Stimulated activated CD8-positive, alpha-beta memory T cell treated with anti-CD3 and anti-CD28 coated beads, Interleukin-15, amount 100 ng/mL, for 4 hours (primary cell): ENCODE measurements at regions not wholly inside any gene's neighbourhood (a gene's known extent, or its start where the extent isn't known, plus 50 kb on each side); places are given as distances from the start of the nearest gene placed in this dataset.
"Not testable (repeated sequence)": the region's sequence is repeated elsewhere in the genome, so short reads cannot be mapped to it uniquely, and the experiment has no call there.

Experiments used
- DNase-seq, 2 donors: peaks; one replicate each; pipeline ENCODE4 v3.0.0-alpha.2; 2020; ENCODE audit warnings: low read depth in 2 of 2

DNA sequence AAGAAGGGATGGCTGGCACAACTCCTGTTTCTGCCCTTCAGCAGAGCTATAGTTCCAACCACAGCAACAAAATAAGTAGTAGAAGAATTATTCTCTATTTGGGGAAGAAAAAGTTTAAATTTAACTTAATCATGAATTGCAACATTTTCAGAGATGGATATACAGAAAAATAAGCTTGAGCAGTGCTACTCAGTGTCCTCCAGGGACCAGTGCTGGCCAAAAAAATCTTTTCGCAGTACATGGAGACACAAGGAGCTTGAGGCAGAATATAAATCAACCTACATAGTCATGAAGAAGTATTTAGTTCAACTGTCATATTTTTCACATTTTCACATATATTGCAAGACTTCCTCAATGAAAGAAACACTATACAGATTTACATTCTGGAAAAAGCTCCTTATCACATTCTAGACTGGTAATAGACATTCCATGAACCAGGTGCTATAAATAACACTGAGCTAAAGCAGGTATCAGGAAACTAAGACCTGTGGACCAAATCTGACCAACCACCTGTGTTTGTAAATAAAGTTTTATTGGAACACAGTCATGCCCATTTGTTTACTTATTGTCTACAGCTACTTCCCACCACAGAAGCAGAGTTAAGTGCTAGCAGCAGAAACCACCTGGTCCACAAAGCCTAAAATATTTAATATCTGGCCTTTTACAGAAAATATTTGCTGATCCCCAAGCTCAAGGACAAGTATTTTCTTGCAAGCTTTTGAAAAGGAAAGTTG, 101.9 kb downstream of the RGS21 start:
- DNase-seq, result no peak

DNA sequence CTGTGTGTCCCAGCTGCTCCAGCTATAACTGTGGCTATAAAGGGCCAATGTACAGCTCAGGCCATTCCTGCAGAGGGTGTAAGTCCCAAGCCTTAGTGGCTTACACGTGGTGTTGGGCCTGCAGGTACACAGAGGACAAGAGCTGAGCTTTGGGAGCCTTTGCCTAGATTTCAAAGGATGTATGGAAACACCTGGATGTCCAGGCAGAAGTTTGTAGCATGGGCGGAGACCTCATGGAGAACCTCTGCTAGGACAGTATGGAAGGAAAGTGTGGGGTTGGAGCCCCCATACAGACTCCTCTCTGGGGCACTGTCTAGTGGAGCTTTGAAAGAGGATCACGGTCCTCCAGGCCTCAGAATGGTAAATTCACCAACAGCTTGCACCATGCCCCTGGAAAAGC, 113.9 kb downstream of the RGS21 start:
- no peak for DNase-seq

GRCh38 chr1:192435704-192436103, 118.9 kb downstream of the RGS21 start:
- DNase-seq, result no peak

GRCh38 chr1:192436441-192437078, 119.8 kb downstream of the RGS21 start:
- DNase-seq, result no peak

DNA sequence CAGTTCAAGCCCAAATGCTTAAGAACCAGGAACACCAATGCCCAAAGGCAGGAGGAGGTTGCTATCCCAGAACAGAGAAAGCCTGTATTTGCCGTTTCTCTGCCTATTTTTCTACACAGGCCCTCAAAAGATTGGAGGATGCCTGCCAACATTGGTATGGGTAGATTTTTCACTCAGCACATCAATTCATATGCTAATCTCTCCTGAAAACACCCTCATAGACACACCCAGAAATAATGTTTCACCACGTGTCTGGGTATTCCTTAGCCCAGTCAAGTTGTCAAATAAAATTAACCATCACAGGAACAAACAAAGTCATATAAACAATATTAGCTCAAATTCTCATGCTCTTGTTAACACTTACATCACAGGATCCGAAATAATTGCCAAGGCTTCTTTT, 121.9 kb downstream of the RGS21 start:
- no peak for DNase-seq

DNA sequence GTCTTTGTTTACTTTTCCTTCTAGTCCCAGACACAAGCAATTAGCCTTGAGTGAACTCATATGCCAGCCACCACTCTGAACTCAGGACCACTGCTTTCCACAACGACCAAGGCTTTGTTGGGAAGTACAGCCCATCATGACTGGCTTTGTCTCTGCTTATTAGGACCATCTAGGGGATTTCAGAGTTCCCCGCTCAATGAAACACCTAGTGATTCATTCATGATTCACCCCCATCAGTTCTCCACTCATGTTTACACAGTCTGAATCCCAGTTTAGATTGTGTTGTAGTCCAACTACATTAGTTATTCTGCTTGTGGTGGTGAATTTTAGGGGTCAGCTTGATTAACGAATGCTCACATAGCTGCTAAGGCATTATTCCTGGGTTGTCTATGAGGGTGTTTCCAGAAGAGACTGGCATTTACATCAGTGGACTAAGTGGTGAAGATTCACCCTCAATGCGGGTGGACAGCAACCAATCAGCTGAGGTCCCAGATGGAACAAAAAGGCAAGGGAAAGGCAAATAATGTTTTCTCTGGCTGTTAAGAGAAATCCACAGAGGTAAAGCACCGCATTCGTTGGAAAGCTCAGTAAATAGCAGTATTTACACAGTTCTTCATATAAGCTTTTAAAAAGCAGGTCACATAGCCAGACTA, 122.7 kb downstream of the RGS21 start:
- DNase-seq, result no peak

- DNase-seq, result no peak
Measured at GRCh38 chr1:192441492-192441891, 124.7 kb downstream of the RGS21 start.

- no peak for DNase-seq
Measured at GRCh38 chr1:192442736-192443135, 125.9 kb downstream of the RGS21 start.

GRCh38 chr1:192443616-192444015, 126.8 kb downstream of the RGS21 start:
- DNase-seq, result no peak

GRCh38 chr1:192445241-192445640, 128.4 kb downstream of the RGS21 start:
- DNase-seq, result no peak

DNA sequence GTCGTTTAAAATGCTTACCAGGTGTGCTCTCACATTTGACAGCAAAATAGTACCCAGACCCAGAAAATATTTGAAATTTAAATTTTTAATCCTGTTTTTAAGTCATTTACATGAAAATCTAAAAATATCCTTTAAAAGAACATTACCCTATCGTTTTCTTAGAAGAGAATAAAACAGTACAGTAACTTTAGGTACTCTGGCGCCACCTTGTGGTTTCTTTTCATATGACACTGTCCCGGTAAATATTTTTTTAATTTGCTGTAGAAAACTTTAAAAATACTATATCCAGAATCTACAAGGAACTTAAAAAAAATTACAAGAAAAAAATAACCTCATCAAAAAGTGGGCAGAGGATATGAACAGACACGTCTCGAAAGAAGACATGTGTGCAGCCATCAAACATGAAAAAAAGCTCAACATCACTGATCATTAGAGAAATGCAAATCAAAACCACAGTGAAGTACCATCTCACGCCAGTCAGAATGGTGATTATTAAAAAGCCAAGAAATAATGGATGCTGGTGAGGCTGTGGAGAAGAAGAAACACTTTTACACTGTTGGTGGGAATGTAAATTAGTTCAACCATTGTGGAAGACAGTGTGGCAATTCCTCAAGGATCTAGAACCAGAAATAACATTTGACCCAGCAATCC, 129.2 kb downstream of the RGS21 start:
- peak in 1 of 2 donors; percentile 15 for DNase-seq

DNA sequence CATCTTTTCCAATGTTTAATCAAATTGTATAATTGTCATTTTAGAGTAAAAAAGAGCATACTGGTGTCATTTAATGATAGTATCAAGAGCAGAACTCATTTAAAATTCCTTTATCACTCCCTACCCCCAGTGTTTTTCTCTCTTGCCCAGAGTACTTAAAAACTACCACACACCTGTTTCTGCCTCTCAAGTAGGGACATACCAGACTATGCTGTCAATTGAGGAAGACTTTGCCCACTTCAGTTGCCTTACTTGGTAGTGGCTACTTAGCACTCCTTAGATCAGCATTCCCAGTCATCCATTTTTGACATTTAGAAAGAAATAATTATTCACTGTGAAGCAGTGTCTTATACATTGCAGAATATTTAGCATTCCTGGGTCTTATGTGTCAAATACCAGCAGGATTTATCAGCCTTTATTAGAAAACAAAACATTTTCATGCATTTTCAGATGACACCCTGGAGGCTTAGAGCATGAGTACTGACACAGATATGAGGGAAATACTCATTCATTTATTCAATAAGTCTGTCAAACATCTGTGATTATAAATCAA, 127.5 kb upstream of the RGS1 start:
- DNase-seq, result no peak

- DNase-seq, result no peak
Measured at GRCh38 chr1:192453360-192453992, 122.1 kb upstream of the RGS1 start.

- DNase-seq, result no peak
Measured at GRCh38 chr1:192459467-192459866, 116.1 kb upstream of the RGS1 start.

- DNase-seq, result no peak
Measured at GRCh38 chr1:192461684-192462083, 113.9 kb upstream of the RGS1 start.

DNA sequence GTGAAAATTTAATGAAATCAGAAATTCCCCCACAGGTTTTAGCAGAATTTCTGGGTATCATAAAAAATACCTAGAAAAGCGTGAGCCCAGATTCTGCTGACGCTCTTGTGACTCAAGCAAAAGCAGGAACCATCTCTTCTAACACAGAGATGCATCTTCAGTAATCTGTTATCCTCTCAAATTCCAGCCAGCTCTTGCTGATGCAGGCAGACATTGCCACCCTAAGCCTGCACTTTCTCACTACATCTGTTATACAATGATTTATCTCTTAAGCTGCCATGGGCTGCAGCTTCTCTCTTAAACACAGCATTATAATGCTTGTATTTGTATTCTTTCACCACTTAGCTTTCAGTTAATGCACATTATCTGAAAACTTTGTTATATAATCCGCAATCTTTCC, 113.0 kb upstream of the RGS1 start:
- no peak for DNase-seq

GRCh38 chr1:192463661-192464060, 111.9 kb upstream of the RGS1 start:
- no peak for DNase-seq

DNA sequence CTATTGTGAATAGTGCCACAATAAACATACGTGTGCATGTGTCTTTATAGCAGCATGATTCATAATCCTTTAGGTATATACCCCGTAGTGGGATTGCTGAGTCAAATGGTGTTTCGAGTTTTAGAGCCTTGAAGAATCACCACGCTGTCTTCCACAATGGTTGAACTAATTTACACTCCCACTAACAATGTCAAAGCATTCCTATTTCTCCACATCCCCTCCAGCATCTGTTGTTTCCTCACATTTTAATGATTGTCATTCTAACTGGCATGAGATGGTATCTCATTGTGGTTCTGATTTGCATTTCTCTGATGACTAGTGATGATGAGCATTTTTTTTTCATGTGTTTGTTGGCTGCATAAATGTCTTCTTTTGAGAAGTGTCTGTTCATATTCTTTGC, 110.4 kb upstream of the RGS1 start:
- not testable (repeated sequence) for DNase-seq

DNA sequence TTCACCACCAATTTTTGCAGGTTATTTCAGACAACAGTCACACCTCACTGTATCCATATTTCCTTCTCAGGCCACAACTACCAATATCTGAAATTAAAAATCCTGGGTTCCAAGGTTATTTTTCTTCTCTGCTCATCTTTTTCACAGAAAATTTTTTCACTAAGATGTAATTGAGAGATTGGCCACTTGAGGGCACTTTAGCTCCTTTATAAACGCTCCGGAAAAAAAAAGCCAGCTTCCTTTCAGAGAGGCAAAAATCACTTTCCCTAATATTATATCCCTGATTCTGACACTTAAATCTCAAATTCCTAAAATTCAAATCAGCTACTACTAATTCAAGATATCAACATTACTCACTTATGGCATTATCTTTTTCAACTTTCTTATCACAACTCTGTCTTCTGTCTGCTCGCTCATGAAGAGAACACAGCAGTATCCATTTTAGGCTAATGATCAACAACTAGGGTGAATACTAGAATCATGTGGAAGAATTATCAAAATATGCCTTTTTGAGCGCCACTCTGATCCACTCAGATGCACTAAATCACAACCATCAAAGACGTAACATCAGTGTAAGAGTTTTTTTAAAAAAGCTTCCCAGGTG, 101.4 kb upstream of the RGS1 start:
- no peak for DNase-seq

GRCh38 chr1:192475329-192475728, 100.2 kb upstream of the RGS1 start:
- no peak for DNase-seq

DNA sequence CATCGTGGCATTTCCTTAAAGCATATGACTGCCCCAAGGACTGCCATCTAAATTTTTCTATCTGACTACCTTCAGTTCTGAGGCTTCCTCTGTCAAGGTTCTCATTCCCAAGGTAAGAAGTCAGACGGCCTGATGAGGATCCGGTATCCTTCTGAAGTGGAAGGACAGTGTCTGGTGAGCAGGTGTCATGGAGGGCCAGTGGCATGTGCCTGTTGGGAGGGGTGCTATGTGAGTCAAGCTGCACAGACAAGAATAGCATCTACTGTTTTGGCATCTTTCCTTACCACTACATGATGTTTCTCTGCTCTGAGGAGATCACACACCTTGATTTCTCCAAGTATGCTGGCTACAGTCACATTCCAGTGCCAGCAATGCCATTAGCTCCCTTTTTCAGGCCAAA, 99.6 kb upstream of the RGS1 start:
- no peak for DNase-seq
